Activated CD4-positive, alpha-beta T cell treated with anti-CD3 and anti-CD28 coated beads, Interleukin-2, amount 10 ng/mL, durations not matched to agents 7 days and 5 days (primary cell): ENCODE measurements at regions not wholly inside any gene's neighbourhood (a gene's known extent, or its start where the extent isn't known, plus 50 kb on each side); places are given as distances from the start of the nearest gene placed in this dataset.
"Not testable (repeated sequence)": the region's sequence is repeated elsewhere in the genome, so short reads cannot be mapped to it uniquely, and the experiment has no call there.

Experiments used
- CTCF ChIA-PET: fragments of 350-600 bp; sonication (Branson Sonifier 250); formaldehyde crosslinking; loops from one replicate; lab custom pipeline; 2021; ENCODE audit warnings: antibody characterized with exemption; lab: Charles Lee
- POLR2A ChIA-PET: fragments of 350-600 bp; sonication (Branson Sonifier 250); formaldehyde crosslinking; loops from one replicate; lab custom pipeline; 2021; ENCODE audit warnings: antibody characterized with exemption; lab: Charles Lee
- DNase-seq: peaks from one replicate; pipeline ENCODE4 v3.0.0-alpha.2; 2020
- H3K27ac Mint-ChIP-seq: one replicate; pipeline ENCODE4 v1.8.0; 2021; ENCODE audit warnings: mild to moderate bottlenecking, moderate library complexity, mixed read lengths
- H3K27me3 Mint-ChIP-seq: one replicate; pipeline ENCODE4 v1.8.0; 2021; ENCODE audit warnings: mixed read lengths
- H3K36me3 Mint-ChIP-seq: one replicate; pipeline ENCODE4 v1.8.0; 2021; ENCODE audit warnings: low read depth, mixed read lengths
- H3K4me1 Mint-ChIP-seq: one replicate; pipeline ENCODE4 v1.8.0; 2021; ENCODE audit warnings: mixed read lengths
- H3K4me3 Mint-ChIP-seq: one replicate; pipeline ENCODE4 v1.8.0; 2021; ENCODE audit warnings: mild to moderate bottlenecking, moderate library complexity, mixed read lengths
- H3K9me3 Mint-ChIP-seq: one replicate; pipeline ENCODE4 v1.8.0; 2021; ENCODE audit warnings: mixed read lengths

- no peak overlapping the region for H3K4me3 Mint-ChIP-seq
- no peak for DNase-seq
- H3K27me3 Mint-ChIP-seq = no peaks in the 10 kb centered on the region
- H3K36me3 Mint-ChIP-seq = no peaks in the 10 kb centered on the region
- H3K27ac Mint-ChIP-seq = no peak overlapping the region
- POLR2A ChIA-PET = no interaction called here
- H3K9me3 Mint-ChIP-seq = peaks cover 2% of the 10 kb centered on the region
- peaks cover 9% of the 10 kb centered on the region for H3K4me1 Mint-ChIP-seq
- CTCF ChIA-PET = interaction anchor here (0.6 kb wide), 1 partner anchor 17 kb away, joined by 3 read pairs; no protein-coding TSS in a partner anchor
Observed at GRCh38 chr6:114987281-114987680, 644.5 kb upstream of the HS3ST5 start.

DNA sequence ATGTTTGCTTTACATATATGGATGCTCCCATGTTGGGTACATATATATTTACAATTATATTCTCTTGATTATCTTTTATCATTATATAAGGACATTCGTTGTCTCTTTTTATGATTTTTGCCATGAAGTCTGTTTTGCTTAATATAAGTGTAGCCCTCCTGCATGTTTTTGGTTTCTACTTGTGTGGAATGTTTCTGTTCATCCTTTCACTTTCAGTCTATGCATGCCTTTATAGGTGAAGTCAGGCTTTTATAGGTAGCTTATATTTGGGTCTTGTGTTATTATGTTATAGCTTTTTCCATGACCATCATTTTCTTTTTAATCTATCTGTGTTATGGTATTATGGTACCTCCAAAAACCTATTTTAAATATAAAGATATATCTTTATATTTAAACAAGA lies 612.5 kb upstream of the HS3ST5 start:
- Mint-ChIP-seq H3K27me3 (no peaks in the 10 kb centered on the region), H3K4me3 (no peak overlapping the region), H3K4me1 (no peaks in the 10 kb centered on the region), H3K36me3 (no peaks in the 10 kb centered on the region), H3K27ac (no peak overlapping the region), H3K9me3 (peaks cover 2% of the 10 kb centered on the region)
- DNase-seq = no peak
- ChIA-PET POLR2A (no interaction called here), CTCF (no interaction called here)

- POLR2A ChIA-PET = no interaction called here
- H3K9me3 Mint-ChIP-seq = peaks cover 6% of the 10 kb centered on the region
- no peaks in the 10 kb centered on the region for H3K4me1 Mint-ChIP-seq
- no peak overlapping the region for H3K4me3 Mint-ChIP-seq
- no peaks in the 10 kb centered on the region for H3K27me3 Mint-ChIP-seq
- CTCF ChIA-PET = no interaction called here
- no peak overlapping the region for H3K27ac Mint-ChIP-seq
- H3K36me3 Mint-ChIP-seq = no peaks in the 10 kb centered on the region
- no peak for DNase-seq
Observed at GRCh38 chr6:114952229-114952628, 609.4 kb upstream of the HS3ST5 start.

- Mint-ChIP-seq H3K9me3 (peaks cover 9% of the 10 kb centered on the region), H3K4me3 (no peak overlapping the region), H3K4me1 (no peaks in the 10 kb centered on the region), H3K27me3 (no peaks in the 10 kb centered on the region), H3K36me3 (no peaks in the 10 kb centered on the region), H3K27ac (no peak overlapping the region)
- ChIA-PET POLR2A (no interaction called here), CTCF (no interaction called here)
- no peak for DNase-seq
Observed at GRCh38 chr6:114945392-114945791, 602.6 kb upstream of the HS3ST5 start.

DNA sequence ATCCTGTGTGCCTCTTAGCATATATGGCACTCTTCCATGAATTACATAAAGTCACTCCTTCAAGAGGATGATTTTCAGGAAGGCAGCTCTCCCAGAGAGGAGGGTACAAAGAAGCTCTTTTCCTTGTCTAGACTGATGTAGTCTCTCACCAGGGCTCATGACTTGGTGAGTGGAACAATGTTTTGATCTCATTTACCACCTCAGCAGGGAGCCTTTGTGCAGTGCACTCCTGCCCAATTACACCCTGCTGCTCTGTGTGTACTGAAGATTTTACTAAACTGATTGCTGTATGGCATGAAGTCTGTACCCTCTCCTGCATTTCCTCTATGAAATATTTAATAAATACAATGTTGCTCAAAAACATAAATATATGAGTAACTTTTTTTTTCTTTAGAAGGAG lies 598.3 kb upstream of the HS3ST5 start:
- H3K36me3 Mint-ChIP-seq = no peaks in the 10 kb centered on the region
- H3K4me3 Mint-ChIP-seq = no peak overlapping the region
- H3K27me3 Mint-ChIP-seq = no peaks in the 10 kb centered on the region
- ChIA-PET CTCF (no interaction called here), POLR2A (no interaction called here)
- H3K9me3 Mint-ChIP-seq = peaks cover 4% of the 10 kb centered on the region
- H3K27ac Mint-ChIP-seq = no peak overlapping the region
- H3K4me1 Mint-ChIP-seq = no peaks in the 10 kb centered on the region
- DNase-seq = no peak

GRCh38 chr6:114940181-114940580 lies 597.4 kb upstream of the HS3ST5 start:
- ChIA-PET POLR2A (no interaction called here), CTCF (no interaction called here)
- H3K4me3 Mint-ChIP-seq = no peak overlapping the region
- no peaks in the 10 kb centered on the region for H3K4me1 Mint-ChIP-seq
- no peaks in the 10 kb centered on the region for H3K27me3 Mint-ChIP-seq
- H3K27ac Mint-ChIP-seq = no peak overlapping the region
- H3K36me3 Mint-ChIP-seq = no peaks in the 10 kb centered on the region
- DNase-seq = no peak
- peaks cover 6% of the 10 kb centered on the region for H3K9me3 Mint-ChIP-seq

GRCh38 chr6:114939630-114940029 lies 596.8 kb upstream of the HS3ST5 start:
- Mint-ChIP-seq H3K27me3 (no peaks in the 10 kb centered on the region), H3K27ac (no peak overlapping the region), H3K9me3 (peaks cover 6% of the 10 kb centered on the region), H3K4me3 (no peak overlapping the region), H3K4me1 (no peaks in the 10 kb centered on the region), H3K36me3 (no peaks in the 10 kb centered on the region)
- CTCF ChIA-PET = no interaction called here
- no peak for DNase-seq
- POLR2A ChIA-PET = no interaction called here

- ChIA-PET POLR2A (no interaction called here), CTCF (no interaction called here)
- H3K27me3 Mint-ChIP-seq = no peaks in the 10 kb centered on the region
- no peaks in the 10 kb centered on the region for H3K4me1 Mint-ChIP-seq
- H3K4me3 Mint-ChIP-seq = no peak overlapping the region
- DNase-seq = no peak
- H3K27ac Mint-ChIP-seq = no peak overlapping the region
- H3K9me3 Mint-ChIP-seq = peaks cover 6% of the 10 kb centered on the region
- H3K36me3 Mint-ChIP-seq = no peaks in the 10 kb centered on the region
Observed at GRCh38 chr6:114936080-114936479, 593.3 kb upstream of the HS3ST5 start.

GRCh38 chr6:114934079-114934478 lies 591.3 kb upstream of the HS3ST5 start:
- ChIA-PET POLR2A (no interaction called here), CTCF (no interaction called here)
- peaks cover 9% of the 10 kb centered on the region for H3K9me3 Mint-ChIP-seq
- no peaks in the 10 kb centered on the region for H3K36me3 Mint-ChIP-seq
- no peak overlapping the region for H3K4me3 Mint-ChIP-seq
- no peaks in the 10 kb centered on the region for H3K4me1 Mint-ChIP-seq
- DNase-seq = no peak
- H3K27me3 Mint-ChIP-seq = no peaks in the 10 kb centered on the region
- H3K27ac Mint-ChIP-seq = no peak overlapping the region

GRCh38 chr6:114928731-114929130 lies 585.9 kb upstream of the HS3ST5 start:
- H3K27ac Mint-ChIP-seq, H3K4me1 Mint-ChIP-seq, DNase-seq, H3K4me3 Mint-ChIP-seq, POLR2A ChIA-PET, CTCF ChIA-PET, H3K36me3 Mint-ChIP-seq, H3K27me3 Mint-ChIP-seq, H3K9me3 Mint-ChIP-seq: not testable (repeated sequence)

DNA sequence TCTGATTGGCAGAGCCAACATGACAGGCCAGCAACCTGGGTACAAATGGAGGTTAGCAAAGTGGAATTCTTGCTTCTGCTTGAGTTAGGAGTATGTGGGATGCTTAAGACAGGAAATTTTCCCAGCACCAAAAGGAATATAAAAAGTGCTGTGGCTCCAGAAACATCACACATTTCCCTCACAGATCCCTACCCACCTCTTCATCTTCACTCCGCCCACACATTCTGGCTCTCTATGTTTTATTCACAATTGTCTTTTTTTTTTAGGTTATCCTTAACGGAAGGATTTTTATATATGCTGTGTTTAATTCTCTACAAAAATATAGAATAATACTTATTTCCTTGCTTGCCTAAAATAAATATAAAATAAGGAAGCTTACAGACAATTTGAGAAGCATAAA lies 563.3 kb upstream of the HS3ST5 start:
- DNase-seq = no peak
- Mint-ChIP-seq H3K36me3 (no peaks in the 10 kb centered on the region), H3K4me3 (no peak overlapping the region), H3K27ac (no peak overlapping the region), H3K9me3 (peaks cover 15% of the 10 kb centered on the region), H3K27me3 (no peaks in the 10 kb centered on the region), H3K4me1 (no peaks in the 10 kb centered on the region)
- ChIA-PET POLR2A (no interaction called here), CTCF (no interaction called here)

DNA sequence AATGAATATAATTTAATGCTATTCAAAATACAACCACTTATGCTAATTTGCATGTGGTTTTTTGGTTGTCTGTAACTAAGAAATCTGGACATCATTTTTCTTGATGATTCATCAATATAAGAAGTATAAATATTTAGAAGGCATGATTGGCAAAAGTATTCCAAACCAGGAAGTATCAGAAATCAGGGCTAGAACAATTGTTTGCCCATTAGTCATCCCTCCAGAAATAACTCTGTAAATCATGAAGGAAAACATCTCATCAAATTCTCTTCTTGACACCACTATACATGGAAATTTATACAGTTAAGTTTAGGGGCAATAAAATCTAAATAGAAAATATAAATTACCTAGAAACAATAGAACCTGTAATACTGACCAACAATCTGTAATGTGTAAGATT lies 554.7 kb upstream of the HS3ST5 start:
- Mint-ChIP-seq H3K36me3 (no peaks in the 10 kb centered on the region), H3K27ac (no peak overlapping the region), H3K4me1 (no peaks in the 10 kb centered on the region), H3K4me3 (no peak overlapping the region), H3K27me3 (no peaks in the 10 kb centered on the region), H3K9me3 (peaks cover 18% of the 10 kb centered on the region)
- DNase-seq = no peak
- CTCF ChIA-PET = no interaction called here
- POLR2A ChIA-PET = no interaction called here

DNA sequence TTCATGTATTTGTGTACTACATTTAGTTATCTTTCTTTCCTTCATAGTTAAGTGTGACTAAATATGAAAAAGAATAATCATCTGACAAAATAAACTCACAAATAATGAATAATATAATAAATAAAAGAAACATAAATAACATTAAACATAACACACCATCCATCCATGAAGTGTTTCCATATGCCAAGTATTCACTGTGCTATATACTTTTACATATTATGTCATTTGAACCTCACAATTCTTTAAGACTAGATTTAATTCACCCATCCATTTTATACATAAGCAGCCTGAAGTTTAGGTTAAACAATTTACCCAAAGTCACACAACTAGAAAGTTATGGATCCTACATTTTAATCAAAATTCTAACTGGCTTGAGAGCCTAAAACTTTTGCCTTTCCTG lies 549.4 kb upstream of the HS3ST5 start:
- Mint-ChIP-seq H3K36me3 (no peaks in the 10 kb centered on the region), H3K4me1 (no peaks in the 10 kb centered on the region)

GRCh38 chr6:114888241-114888640 lies 545.4 kb upstream of the HS3ST5 start:
- H3K27ac Mint-ChIP-seq = no peak overlapping the region
- H3K27me3 Mint-ChIP-seq = no peaks in the 10 kb centered on the region
- no peaks in the 10 kb centered on the region for H3K36me3 Mint-ChIP-seq
- H3K4me1 Mint-ChIP-seq = no peaks in the 10 kb centered on the region
- POLR2A ChIA-PET = no interaction called here
- no peak overlapping the region for H3K4me3 Mint-ChIP-seq
- H3K9me3 Mint-ChIP-seq = peaks cover 3% of the 10 kb centered on the region
- CTCF ChIA-PET = interaction anchor here (0.5 kb wide), 1 partner anchor 223 kb away, joined by 4 read pairs; no protein-coding TSS in a partner anchor
- no peak for DNase-seq

More for the DNA sequence above, 549.4 kb upstream of the HS3ST5 start:
- ChIA-PET POLR2A (no interaction called here), CTCF (no interaction called here)
- no peak overlapping the region for H3K4me3 Mint-ChIP-seq
- no peaks in the 10 kb centered on the region for H3K27me3 Mint-ChIP-seq
- no peaks in the 10 kb centered on the region for H3K9me3 Mint-ChIP-seq
- no peak for DNase-seq
- no peak overlapping the region for H3K27ac Mint-ChIP-seq
